ENCODE measurements at regions not wholly inside any gene's neighbourhood (a gene's known extent, or its start where the extent isn't known, plus 50 kb on each side); places are given as distances from the start of the nearest gene placed in this dataset.

GRCh38 chr1:72837781-72838180 is 555.4 kb upstream of the NEGR1 start:
- Histone ChIP-seq H3K27me3 (no peaks in the 10 kb centered on the region), H3K4me1 (no peaks in the 10 kb centered on the region), H3K4me3 (ENCODE audit: low read depth, low read length) (no peak overlapping the region), H3K36me3 (no peaks in the 10 kb centered on the region), H3K9me3 (no peaks in the 10 kb centered on the region)
- no peak for TF ChIP-seq CTCF (IDR thresholded peaks at IDR 0.05; ENCODE audit: low read depth, low read length)
- DNase-seq, result no peak

- no peaks in the 10 kb centered on the region for H3K27me3 ChIP-seq
- no peaks in the 10 kb centered on the region for H3K36me3 ChIP-seq
- no peak for TF ChIP-seq CTCF (IDR thresholded peaks at IDR 0.05; ENCODE audit: low read depth, low read length)
- no peaks in the 10 kb centered on the region for H3K4me1 ChIP-seq
- no peaks in the 10 kb centered on the region for H3K9me3 ChIP-seq
- no peak overlapping the region for H3K4me3 ChIP-seq (ENCODE audit: low read depth, low read length)
- peak; percentile 3 for DNase-seq
These were observed 548.5 kb upstream of the NEGR1 start for GRCh38 chr1:72830606-72831390.

- Histone ChIP-seq H3K4me3 (ENCODE audit: low read depth, low read length) (no peak overlapping the region), H3K4me1 (no peaks in the 10 kb centered on the region), H3K27me3 (no peaks in the 10 kb centered on the region), H3K36me3 (no peaks in the 10 kb centered on the region), H3K9me3 (no peaks in the 10 kb centered on the region)
- no peak for DNase-seq
- no peak for TF ChIP-seq CTCF (IDR thresholded peaks at IDR 0.05; ENCODE audit: low read depth, low read length)
These were observed 544.9 kb upstream of the NEGR1 start for GRCh38 chr1:72827278-72827677.

- no peak for TF ChIP-seq CTCF (IDR thresholded peaks at IDR 0.05; ENCODE audit: low read depth, low read length)
- Histone ChIP-seq H3K36me3 (no peaks in the 10 kb centered on the region), H3K4me1 (no peaks in the 10 kb centered on the region), H3K9me3 (no peaks in the 10 kb centered on the region), H3K4me3 (ENCODE audit: low read depth, low read length) (no peak overlapping the region), H3K27me3 (no peaks in the 10 kb centered on the region)
- DNase-seq, result no peak
These were observed 522.2 kb upstream of the NEGR1 start for GRCh38 chr1:72804541-72804940.

- DNase-seq, result no peak
- H3K4me1 ChIP-seq, result no peaks in the 10 kb centered on the region
- H3K4me3 ChIP-seq (ENCODE audit: low read depth, low read length), result no peak overlapping the region
- H3K9me3 ChIP-seq, result no peaks in the 10 kb centered on the region
- H3K36me3 ChIP-seq, result no peaks in the 10 kb centered on the region
- H3K27me3 ChIP-seq, result no peaks in the 10 kb centered on the region
- TF ChIP-seq CTCF (IDR thresholded peaks at IDR 0.05; ENCODE audit: low read depth, low read length), result no peak
These were observed 498.7 kb upstream of the NEGR1 start for GRCh38 chr1:72781038-72781437.

- Histone ChIP-seq H3K36me3 (no peaks in the 10 kb centered on the region), H3K4me1 (no peaks in the 10 kb centered on the region), H3K9me3 (no peaks in the 10 kb centered on the region), H3K27me3 (no peaks in the 10 kb centered on the region), H3K4me3 (ENCODE audit: low read depth, low read length) (no peak overlapping the region)
- TF ChIP-seq CTCF (IDR thresholded peaks at IDR 0.05; ENCODE audit: low read depth, low read length), result no peak
- no peak for DNase-seq
These were observed 497.9 kb upstream of the NEGR1 start for GRCh38 chr1:72780212-72780611.
